Upper lobe of right lung (tissue), 1 donor: ENCODE measurements at regions not wholly inside any gene's neighbourhood (a gene's known extent, or its start where the extent isn't known, plus 50 kb on each side); places are given as distances from the start of the nearest gene placed in this dataset.

Source experiments
- ATAC-seq: fragments of 200-7000 bp; cut with Tn5 transposase; one replicate; pipeline ENCODE4 v1.9.1; 2020; ENCODE audit warnings: mild to moderate bottlenecking, moderate library complexity
- DNase-seq: peaks from one replicate; pipeline ENCODE4 v3.0.0-alpha.2; 2020
- H3K27ac ChIP-seq: fragments of 200-600 bp; one replicate; pipeline ENCODE4 v1.8.0; 2022
- H3K27me3 ChIP-seq: fragments of 200-600 bp; one replicate; pipeline ENCODE4 v1.8.0; 2022; ENCODE audit warnings: mild to moderate bottlenecking
- H3K36me3 ChIP-seq: fragments of 200-600 bp; one replicate; pipeline ENCODE4 v1.8.0; 2022
- H3K4me1 ChIP-seq: fragments of 200-600 bp; one replicate; pipeline ENCODE4 v1.8.0; 2022
- H3K4me3 ChIP-seq: fragments of 200-600 bp; one replicate; pipeline ENCODE4 v1.8.0; 2022; ENCODE audit warnings: mild to moderate bottlenecking
- H3K9me3 ChIP-seq: fragments of 200-600 bp; one replicate; pipeline ENCODE4 v1.8.0; 2022
- intact Hi-C: fragments of 100-400 bp; cut with DNase I; formaldehyde crosslinking; loops from one replicate; pipeline ENCODE4 v1.11.0; 2022
- TF ChIP-seq, protein P1 (sequence below): fragments of 200-600 bp; IDR thresholded peaks from one replicate; pipeline ENCODE4 v1.8.0; 2022; ENCODE audit warnings: antibody characterized with exemption
- donor health status: DM: no; HTN: yes; CAD: no; lungs with severe emphysema.

DNA sequence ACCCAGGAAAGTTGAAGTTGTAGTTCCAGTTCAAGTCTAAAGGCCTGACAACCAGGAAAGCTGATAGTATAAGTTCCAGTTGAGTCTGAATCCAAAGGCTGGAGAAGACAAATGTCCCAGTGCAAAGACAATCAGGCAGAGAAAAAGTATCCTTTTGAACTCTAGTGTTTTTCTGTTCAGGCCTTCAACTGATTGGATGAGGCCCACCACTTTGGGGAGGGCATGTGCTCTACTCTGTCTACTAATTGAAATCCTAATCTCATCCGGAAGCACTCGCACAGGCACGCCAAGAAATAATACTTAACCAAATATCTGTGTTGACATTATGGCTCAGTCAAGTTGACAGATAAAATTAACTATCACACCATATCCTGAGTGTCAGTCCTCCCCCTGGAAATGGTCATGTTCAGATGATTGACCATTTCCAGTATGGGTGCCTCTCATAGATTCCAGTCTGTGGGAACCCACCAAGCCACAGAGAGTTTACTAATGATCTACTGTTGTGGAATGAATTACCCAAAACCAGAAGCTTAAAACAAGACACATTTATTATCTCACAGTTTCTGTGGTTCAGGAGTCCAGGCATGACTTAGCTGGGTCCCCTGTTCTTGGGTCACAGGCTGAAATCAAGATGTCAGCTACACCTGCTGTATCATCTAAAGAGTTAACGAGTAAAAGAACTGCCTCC lies 296.3 kb upstream of the ZP4 start:
- no peaks in the 10 kb centered on the region for H3K27me3 ChIP-seq
- DNase-seq (no peak), ATAC-seq (no peak)
- H3K9me3 ChIP-seq: no peaks in the 10 kb centered on the region
- no peaks in the 10 kb centered on the region for H3K4me1 ChIP-seq
- no peak overlapping the region for H3K27ac ChIP-seq
- no peaks in the 10 kb centered on the region for H3K36me3 ChIP-seq
- TF ChIP-seq, protein P1, sequence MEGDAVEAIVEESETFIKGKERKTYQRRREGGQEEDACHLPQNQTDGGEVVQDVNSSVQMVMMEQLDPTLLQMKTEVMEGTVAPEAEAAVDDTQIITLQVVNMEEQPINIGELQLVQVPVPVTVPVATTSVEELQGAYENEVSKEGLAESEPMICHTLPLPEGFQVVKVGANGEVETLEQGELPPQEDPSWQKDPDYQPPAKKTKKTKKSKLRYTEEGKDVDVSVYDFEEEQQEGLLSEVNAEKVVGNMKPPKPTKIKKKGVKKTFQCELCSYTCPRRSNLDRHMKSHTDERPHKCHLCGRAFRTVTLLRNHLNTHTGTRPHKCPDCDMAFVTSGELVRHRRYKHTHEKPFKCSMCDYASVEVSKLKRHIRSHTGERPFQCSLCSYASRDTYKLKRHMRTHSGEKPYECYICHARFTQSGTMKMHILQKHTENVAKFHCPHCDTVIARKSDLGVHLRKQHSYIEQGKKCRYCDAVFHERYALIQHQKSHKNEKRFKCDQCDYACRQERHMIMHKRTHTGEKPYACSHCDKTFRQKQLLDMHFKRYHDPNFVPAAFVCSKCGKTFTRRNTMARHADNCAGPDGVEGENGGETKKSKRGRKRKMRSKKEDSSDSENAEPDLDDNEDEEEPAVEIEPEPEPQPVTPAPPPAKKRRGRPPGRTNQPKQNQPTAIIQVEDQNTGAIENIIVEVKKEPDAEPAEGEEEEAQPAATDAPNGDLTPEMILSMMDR: no peak
- no peak overlapping the region for H3K4me3 ChIP-seq
- intact Hi-C loops: no loop called here

DNA sequence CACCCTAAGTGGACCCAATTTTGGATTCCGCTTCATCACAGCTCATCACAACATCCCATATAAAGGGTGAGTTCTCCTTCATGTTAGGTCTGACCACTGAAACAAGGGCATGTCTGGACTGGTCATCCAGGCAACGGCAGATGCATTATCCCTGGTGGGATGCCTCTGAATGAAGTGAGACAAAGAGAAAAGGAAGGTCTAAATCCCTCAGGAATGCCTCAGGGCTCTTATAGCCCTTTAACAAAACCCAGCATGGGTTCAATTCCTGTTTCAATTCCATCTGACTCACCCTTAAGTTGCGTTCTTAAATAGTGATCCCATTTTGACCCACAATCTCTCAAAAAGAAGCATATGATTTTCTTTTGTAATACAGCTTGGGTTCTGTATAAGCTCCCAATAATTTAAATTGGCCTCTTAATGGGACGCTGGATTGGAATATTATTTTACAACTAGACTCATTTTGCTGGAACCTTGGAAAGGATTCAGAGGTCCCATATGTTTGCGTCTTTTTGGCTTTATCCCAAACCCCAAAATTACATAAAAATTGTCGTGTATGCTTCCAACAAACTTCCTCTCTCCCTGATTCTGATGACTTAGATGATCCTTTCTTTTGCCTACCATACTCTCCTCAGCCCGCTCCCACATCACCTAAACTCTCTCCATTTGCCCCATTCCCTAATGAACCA lies 287.4 kb upstream of the ZP4 start:
- Histone ChIP-seq H3K27ac (no peak overlapping the region), H3K27me3 (no peaks in the 10 kb centered on the region), H3K4me3 (no peak overlapping the region), H3K4me1 (no peaks in the 10 kb centered on the region), H3K9me3 (no peaks in the 10 kb centered on the region), H3K36me3 (no peaks in the 10 kb centered on the region)
- intact Hi-C loops: no loop called here
- DNase-seq: no peak
- TF ChIP-seq, protein P1: no peak
- ATAC-seq: no peak

DNA sequence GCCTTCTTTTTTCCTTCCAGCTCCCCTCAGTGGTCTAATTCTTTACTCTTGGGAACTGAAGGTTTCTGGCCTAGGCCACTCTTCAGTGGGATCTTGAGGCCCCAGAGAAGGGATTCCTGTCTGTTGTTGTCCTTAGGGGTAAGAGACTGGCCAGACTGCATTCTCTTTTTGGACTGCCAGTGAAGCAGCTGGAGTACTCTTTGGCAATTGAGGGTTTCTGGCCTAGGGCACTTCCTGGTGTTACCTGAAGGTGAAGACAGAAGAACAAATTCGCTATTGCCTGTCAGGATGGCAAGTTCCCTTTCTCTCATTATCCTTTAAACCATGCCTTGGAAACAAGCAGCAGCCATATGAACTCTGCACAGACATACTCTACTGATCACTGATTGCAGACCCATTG lies 286.6 kb upstream of the ZP4 start:
- no peak overlapping the region for H3K27ac ChIP-seq
- no peak overlapping the region for H3K4me3 ChIP-seq
- no peaks in the 10 kb centered on the region for H3K36me3 ChIP-seq
- ATAC-seq: no peak
- intact Hi-C loops: no loop called here
- no peaks in the 10 kb centered on the region for H3K27me3 ChIP-seq
- TF ChIP-seq, protein P1: no peak
- H3K4me1 ChIP-seq: no peaks in the 10 kb centered on the region
- H3K9me3 ChIP-seq: no peaks in the 10 kb centered on the region
- DNase-seq: no peak

DNA sequence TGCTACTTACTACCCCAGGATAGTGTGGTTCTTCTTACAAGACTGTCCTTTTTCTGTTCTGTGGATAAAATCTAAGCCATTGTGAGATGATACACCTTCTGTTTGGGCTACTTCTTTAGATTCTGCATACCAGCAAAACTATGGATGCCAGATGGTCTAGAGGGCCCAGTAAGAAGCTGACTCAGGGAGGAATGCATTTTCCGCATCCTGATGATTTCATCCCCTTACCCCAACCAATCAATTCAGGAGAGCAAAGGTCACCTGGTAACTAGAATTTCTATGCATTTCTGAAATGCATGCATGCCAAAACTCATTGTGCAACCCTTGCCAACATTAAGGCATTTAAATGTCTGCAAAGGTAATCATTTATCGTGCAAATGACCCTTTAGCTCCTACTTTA lies 285.7 kb upstream of the ZP4 start:
- H3K27ac ChIP-seq: no peak overlapping the region
- TF ChIP-seq, protein P1: no peak
- intact Hi-C loops: no loop called here
- H3K27me3 ChIP-seq: no peaks in the 10 kb centered on the region
- ATAC-seq (no peak), DNase-seq (no peak)
- no peaks in the 10 kb centered on the region for H3K9me3 ChIP-seq
- H3K4me3 ChIP-seq: no peak overlapping the region
- H3K36me3 ChIP-seq: no peaks in the 10 kb centered on the region
- no peaks in the 10 kb centered on the region for H3K4me1 ChIP-seq

DNA sequence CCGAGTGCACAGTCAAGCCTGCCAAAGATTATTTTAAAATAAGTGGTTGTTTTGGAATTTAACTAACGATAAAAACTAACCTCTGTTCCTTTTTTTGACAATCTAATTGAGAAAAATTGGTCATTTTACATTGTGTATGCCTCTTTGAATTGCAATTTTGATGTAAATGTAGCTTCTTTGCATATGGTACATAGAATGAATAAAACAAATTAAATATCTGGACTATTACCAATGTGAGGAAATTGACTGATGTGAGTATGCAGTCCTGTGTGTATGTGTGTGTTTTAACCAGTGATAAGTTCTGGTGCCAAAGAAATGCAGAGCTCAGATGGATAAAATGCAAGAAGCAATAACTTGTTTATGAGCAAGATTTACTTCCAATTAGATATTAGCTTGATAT lies 281.3 kb upstream of the ZP4 start:
- ATAC-seq: no peak
- H3K4me3 ChIP-seq: no peak overlapping the region
- H3K4me1 ChIP-seq: no peaks in the 10 kb centered on the region
- H3K27me3 ChIP-seq: no peaks in the 10 kb centered on the region
- no peak for DNase-seq
- intact Hi-C loops: no loop called here
- no peaks in the 10 kb centered on the region for H3K9me3 ChIP-seq
- no peak overlapping the region for H3K27ac ChIP-seq
- TF ChIP-seq, protein P1: no peak
- H3K36me3 ChIP-seq: no peaks in the 10 kb centered on the region
